GM12892 (cell line): ENCODE measurements at regions not wholly inside any gene's neighbourhood (a gene's known extent, or its start where the extent isn't known, plus 50 kb on each side); places are given as distances from the start of the nearest gene placed in this dataset.

Source experiments
- DNase-seq: peaks from one replicate; pipeline ENCODE4 v3.0.0; 2011; ENCODE audit not compliant: insufficient read length
- FAIRE-seq: peaks from 2 replicates; lab custom pipeline; 2011; peaks lifted over from hg19 to GRCh38; lab: Jason Lieb, UNC
- POLR2A ChIP-seq: IDR thresholded peaks from 2 replicates; pipeline ENCODE4 v1.6.1; 2011; ENCODE audit warnings: low read depth, low read length, control low read depth
- POLR2AphosphoS5 ChIP-seq: IDR thresholded peaks from 2 replicates; pipeline ENCODE4 v1.6.1; 2011; ENCODE audit warnings: low read depth, low read length, control low read depth
- TAF1 ChIP-seq: IDR thresholded peaks from 2 replicates; pipeline ENCODE4 v1.6.1; 2011; ENCODE audit warnings: low read depth, mild to moderate bottlenecking, control low read depth, low read length, borderline replicate concordance

DNA sequence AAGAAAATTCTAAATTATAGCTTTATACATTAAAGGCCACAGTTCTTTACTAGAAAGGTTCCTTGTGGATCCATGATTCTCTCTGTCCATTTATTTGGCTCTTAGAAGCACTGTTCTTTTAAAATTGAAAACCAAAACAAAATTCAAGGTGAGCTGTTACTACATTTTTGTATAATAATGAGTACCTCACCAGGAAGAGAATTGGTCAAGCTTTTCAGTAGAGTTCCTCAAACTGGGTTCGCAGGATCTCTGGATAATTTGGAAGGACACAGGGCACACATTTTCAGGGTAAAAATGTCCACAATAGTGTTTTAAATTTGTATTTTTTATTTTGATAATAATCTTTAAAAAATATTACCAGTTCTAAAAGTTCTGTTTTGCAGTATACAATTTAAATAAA is 93.0 kb downstream of the PPP1R3A start:
- TF ChIP-seq POLR2A (no peak), TAF1 (no peak), POLR2AphosphoS5 (no peak)
- DNase-seq, result no peak
- FAIRE-seq, result no peak

DNA sequence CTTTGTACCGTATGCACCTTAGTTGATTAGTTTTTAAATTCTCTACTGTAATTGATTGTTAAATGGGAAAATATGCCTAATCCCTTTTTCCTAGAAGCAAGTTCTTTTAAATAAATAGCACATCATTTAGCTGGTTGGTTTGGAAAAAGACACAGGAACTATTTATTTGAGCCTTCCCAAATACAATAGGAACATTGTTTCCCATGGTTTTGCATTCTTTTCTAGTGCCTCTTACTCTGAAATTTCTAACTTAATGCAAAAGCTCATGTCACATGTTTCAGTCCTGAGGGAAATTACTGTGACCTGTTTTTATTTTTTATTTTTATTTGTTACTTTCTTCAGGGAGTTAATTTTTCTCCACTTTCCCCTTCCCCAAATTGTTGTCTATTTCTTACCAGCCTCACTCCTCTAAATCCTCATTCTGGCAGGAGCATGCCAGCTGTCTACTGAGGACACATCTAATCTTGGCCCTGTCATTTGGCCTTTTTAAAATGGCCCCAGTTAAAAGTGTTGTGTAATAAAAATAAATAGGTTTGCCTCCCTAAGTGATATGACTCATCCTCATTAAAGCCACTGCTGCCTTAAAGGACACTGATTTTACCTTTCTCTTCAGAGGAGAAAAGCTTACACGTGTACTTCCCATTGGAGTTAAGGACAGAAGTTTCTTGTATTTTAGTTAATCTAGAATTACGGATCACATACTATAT is 94.5 kb downstream of the PPP1R3A start:
- DNase-seq, result no peak
- FAIRE-seq, result no peak
- TF ChIP-seq TAF1 (no peak), POLR2AphosphoS5 (no peak), POLR2A (no peak)

DNA sequence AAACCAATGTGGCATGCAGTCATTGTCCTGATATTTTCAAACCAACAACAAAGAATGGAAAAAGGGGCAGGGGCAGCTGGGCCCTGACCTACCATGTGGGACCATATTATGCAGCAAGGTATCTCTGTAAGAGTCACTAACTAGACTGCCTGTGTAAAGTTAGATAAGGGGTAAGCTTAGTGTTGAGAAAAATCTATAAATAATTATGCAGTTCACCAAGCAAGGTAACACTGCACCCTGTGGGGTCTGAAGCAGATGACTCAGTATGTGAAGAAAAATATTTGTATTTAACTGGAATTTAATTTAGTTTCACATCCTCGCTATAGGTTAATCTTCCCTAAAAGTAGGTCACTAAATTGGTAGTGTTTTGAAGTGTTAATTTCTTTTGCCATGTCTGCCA is 99.3 kb downstream of the PPP1R3A start:
- DNase-seq (no peak), FAIRE-seq (no peak)

DNA sequence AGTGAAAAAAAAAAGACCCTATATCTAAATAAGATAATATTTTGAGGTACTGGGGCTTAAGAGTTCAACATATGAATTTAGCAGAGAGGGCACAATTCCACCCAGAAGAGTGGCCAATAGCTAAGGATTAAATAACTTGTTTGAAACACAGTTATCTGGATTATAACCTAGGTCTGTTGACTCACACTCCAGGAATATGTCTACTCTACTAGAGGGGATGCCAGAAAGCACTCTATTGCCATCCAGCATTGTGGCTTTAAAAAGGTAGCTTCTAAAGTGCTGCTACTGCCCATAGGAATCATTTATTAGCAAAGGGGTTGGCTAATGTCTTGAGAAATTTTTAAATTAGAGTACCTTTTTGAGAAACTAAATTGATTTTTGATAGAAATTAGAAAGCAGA is 102.2 kb downstream of the PPP1R3A start:
- FAIRE-seq (no peak), DNase-seq (no peak)
- TF ChIP-seq TAF1 (no peak), POLR2AphosphoS5 (no peak), POLR2A (no peak)

More for the DNA sequence above, 99.3 kb downstream of the PPP1R3A start:
- TF ChIP-seq TAF1 (no peak), POLR2AphosphoS5 (no peak), POLR2A (no peak)

DNA sequence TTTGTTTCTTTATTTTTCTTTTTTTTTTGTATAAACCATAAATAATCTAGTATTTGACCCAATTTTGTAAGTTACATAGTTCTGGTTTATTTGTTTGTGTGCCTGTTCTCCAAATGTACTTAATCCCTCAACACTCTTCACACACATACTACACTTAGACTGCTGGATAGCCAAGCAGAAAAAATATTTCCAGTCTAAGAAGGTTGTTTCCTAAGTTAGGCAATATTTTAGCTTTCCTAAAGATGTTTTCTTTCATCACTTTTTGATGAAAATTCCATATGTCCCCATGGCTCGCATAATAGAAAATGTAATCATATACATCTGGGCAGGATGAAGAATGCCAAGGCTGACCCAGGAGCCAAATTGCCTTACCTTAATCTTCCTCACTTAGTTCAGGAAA is 105.3 kb downstream of the PPP1R3A start:
- FAIRE-seq, result no peak
- TF ChIP-seq POLR2AphosphoS5 (no peak), TAF1 (no peak), POLR2A (no peak)
- DNase-seq, result no peak

DNA sequence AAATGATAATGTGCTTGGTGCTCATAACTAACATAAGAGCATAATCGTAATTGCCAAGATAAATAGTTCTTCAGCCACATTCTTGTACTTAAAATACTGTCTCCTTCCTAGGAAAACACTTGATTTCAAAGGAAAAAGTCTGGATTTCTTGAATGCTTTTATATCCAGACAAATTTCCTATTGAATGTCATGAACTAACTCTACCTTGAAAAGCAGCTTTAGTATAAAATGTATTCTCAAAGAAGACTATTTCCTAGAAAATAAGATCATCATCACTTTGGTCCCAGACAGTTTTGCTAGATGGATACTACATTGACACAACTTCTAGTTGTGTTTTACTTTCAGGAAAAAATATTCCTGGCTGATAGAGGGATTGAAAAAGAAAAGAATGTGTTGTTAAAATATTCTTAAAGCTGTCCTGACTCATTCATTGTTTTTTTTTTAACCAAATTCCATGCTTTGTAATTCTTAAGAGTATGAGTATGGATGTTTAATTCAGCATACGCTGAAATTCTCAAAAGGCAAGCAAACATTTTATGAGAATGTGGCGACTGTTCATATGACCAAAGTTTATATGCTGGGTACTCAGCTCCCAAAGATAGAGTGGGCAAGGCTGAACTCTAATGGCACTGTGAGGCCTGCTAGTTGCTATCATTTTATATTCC is 106.1 kb downstream of the PPP1R3A start:
- no peak for TF ChIP-seq POLR2A
- FAIRE-seq (no peak), DNase-seq (no peak)

DNA sequence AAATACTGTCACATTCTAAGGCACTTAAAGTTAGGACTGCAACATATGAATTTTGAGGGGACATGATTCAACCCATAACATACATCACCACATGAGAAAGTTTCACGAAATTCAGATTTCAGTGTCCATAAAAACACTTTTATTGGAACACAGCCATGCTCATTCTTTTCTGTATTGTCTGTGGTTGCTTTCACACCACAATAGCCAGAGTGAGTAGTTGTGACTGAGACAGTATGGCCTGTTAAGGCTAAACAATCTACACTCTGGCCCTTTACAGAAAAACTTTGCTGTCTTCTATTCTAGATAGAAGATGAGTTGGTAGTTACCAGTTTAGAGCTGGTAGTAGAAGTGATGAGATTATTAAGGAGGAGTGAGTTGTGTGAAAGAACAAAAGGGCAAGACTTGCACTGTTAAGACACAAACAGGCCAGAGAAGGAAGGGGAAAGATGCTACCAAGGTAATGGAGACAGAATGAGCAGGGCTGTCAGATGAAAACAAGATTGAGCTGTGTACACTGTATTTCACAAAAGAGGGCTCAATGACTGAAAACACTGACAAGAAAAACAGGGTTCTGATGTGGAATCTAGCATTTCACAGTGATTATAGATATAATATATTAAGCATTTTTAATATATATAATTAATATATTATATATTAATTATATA is 108.6 kb downstream of the PPP1R3A start:
- DNase-seq, result no peak
- FAIRE-seq, result no peak
- TF ChIP-seq POLR2AphosphoS5 (no peak), TAF1 (no peak), POLR2A (no peak)

DNA sequence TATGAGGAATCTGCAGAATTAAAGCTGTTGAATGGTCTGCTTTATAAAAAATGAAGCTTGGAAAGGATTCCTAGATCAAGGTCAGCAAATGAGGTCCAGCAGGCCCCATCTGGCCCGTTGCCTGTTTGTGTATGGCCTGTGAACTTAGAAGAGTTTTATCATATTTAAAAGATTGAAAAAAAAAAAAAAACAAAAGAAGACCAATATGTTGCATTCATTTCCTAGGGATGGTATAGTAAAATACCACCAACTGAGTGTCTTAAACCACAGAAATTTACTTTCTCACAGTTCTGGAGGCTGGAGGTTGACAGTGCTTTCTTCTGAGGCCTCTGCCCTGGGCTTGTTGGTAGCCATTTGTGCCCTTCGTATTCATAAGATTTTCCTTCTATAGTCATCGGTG is 109.2 kb downstream of the PPP1R3A start:
- DNase-seq (no peak), FAIRE-seq (no peak)
- TF ChIP-seq POLR2A (no peak), POLR2AphosphoS5 (no peak), TAF1 (no peak)

DNA sequence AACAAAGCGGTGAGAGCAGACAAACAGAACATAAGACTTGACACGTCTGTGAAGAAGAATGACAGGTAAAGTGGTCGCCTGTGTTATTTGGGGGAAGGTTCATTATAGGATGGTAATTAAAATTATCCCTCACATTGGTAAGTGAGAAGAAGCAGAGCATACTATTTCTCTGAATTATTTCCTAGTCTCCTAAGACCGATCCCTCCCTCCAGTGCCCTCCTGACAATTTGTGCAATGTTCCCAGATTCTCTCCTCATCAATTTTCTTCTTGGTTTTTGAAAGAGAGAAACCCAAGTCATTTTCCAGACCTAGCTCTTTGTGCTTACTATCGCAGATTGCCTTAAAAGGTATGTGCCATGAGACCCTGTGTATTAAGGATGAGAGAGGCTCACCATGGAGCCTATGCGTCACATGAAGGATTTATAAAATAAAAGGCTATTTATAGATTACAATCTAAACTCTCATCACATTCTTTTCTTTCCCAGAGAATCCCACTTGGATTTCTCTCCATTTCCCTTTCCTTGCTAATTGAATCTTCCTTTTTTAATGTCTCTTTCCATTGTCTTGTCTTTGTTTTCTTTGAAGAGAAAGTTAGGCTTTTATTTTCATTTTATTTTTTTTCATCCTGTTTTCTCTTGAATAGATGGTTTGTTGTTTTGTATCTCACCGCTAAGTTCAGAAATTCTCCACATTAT is 112.0 kb downstream of the PPP1R3A start:
- FAIRE-seq (no peak), DNase-seq (no peak)
- TF ChIP-seq TAF1, result no peak
- TF ChIP-seq POLR2AphosphoS5, result no peak
- no peak for TF ChIP-seq POLR2A

DNA sequence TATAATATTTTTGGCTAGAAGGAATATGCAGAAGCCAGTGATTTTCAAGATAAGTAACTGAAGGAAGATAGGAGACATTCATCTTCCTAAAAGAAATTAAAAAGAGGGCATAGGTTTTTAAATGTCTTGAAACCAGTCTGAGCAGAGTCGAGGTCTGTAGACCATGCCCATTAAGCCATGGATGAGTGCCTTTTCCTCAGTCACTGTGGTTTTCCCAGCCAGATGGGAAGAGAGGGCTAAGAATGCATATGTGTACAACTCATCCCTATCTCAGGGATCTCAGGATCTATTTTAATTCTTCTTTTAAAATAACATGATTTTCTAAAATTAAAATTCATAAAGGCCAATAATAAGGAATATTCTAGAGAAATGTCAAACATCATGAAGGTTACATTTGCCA is 112.8 kb downstream of the PPP1R3A start:
- DNase-seq, result no peak
- no peak for FAIRE-seq
- TF ChIP-seq TAF1, result no peak
- TF ChIP-seq POLR2A, result no peak
- no peak for TF ChIP-seq POLR2AphosphoS5

DNA sequence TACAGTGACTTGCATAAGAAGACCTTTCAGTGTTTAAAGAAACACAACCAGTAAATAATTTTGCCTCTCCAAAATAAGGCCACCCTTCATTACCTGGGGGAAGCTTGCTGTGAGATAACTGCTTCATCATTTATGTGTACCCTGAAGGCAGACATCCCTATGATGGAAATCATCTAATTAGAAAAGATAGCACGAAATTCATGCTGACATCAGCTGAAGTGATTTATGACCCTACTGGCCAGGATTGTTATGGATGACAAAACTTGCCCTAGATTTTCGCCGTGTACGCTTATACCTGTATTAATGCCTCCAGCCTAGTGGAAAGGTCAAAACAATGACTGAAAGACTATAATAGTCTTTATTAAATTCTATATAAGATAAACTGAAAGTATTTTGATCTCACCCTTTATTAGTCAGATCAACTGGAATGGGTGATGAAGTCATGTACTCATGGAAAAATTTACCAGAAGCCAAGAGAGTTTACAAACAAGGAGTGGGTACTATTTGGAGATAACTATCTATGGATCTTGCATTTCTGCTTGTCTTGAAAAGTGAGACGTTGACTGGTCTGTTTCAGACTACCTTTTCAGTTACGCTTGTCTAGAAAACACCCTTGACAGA is 114.2 kb downstream of the PPP1R3A start:
- FAIRE-seq, result no peak
- no peak for TF ChIP-seq TAF1
- DNase-seq, result no peak

DNA sequence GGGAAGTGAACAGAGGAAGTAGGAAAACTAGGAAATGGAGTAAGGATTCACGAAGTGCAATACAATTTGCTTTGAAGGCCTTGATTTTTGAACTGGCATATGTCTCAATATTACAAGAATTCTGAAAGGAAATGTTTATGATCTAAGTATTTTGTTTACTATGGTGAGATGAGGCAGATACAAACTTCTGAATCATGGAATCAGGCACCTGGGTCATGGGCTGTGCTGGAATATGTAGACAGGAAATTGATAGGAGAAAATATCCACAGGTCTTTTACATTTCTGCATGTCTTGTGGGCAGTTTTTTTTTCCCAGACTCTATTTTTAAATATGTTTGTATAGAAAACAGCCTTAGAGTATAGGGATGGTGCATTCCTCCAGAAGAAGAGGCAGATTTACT is 117.1 kb downstream of the PPP1R3A start:
- TF ChIP-seq POLR2AphosphoS5 (no peak), POLR2A (no peak), TAF1 (no peak)
- DNase-seq, result no peak
- no peak for FAIRE-seq
